ENCODE measurements at regions not wholly inside any gene's neighbourhood (a gene's known extent, or its start where the extent isn't known, plus 50 kb on each side); places are given as distances from the start of the nearest gene placed in this dataset.
A peak's percentile ranks its signal among the peaks of the same experiment; 100 is the strongest.
"Not testable (repeated sequence)": the region's sequence is repeated elsewhere in the genome, so short reads cannot be mapped to it uniquely, and the experiment has no call there.

DNA sequence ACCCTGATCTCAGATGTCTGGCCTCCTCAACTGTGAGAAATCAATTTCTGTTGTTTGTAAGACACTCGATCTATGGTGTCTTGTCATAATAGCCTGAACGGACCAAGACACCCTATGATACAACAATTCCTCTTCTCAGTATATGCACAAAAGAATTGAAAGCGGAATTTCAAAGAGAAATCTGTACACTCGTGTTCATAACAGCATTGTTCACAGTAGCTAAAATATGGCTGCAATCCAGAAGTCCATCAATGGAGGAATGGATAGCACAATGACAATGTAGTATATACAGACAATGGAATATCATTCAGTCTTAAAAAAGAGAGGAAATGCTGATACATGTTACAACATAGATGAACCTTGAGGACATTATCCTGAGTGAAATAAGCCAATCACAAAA lies 354.6 kb downstream of the SFMBT2 start:
- no peak for TF ChIP-seq POLR2A (IDR thresholded peaks at IDR 0.05)
- TF ChIP-seq, protein P1, sequence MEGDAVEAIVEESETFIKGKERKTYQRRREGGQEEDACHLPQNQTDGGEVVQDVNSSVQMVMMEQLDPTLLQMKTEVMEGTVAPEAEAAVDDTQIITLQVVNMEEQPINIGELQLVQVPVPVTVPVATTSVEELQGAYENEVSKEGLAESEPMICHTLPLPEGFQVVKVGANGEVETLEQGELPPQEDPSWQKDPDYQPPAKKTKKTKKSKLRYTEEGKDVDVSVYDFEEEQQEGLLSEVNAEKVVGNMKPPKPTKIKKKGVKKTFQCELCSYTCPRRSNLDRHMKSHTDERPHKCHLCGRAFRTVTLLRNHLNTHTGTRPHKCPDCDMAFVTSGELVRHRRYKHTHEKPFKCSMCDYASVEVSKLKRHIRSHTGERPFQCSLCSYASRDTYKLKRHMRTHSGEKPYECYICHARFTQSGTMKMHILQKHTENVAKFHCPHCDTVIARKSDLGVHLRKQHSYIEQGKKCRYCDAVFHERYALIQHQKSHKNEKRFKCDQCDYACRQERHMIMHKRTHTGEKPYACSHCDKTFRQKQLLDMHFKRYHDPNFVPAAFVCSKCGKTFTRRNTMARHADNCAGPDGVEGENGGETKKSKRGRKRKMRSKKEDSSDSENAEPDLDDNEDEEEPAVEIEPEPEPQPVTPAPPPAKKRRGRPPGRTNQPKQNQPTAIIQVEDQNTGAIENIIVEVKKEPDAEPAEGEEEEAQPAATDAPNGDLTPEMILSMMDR (IDR thresholded peaks at IDR 0.05 in 8 of 11, conservative IDR thresholded peaks at IDR 0.05 in 3 of 11): no peak
- no peak for TF ChIP-seq POLR2AphosphoS5 (IDR thresholded peaks at IDR 0.05)

DNA sequence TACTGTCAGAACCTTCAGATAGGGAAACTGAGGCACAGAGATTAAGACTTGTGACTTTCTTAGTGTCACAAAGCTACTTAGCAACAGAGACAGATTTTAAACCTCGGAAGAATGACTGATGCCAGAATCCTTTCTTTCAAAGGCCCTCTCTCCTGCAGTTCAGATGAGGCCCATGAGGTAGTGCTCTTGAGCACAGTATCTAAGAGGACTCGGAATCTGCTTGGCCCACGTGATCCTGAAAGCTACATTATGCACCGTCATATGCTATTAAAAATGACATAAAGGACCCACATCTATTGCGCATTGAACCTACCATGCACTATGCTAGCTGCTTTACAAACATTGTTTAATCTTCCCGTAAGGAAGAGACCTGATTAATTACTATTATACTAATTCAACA lies 355.9 kb downstream of the SFMBT2 start:
- no peak overlapping the region for H3K27ac ChIP-seq
- DNase-seq: no peak
- H3K27me3 ChIP-seq (replicated peaks in 1 of 7): no peaks in the 10 kb centered on the region
- 74 to 84% (median 77%) methylated on average over 6 of the region's 6 CpGs for WGBS, 5 donors
- H3K36me3 ChIP-seq: no peaks in the 10 kb centered on the region
- H3K4me1 ChIP-seq: no peaks in the 10 kb centered on the region
- no peak overlapping the region for H3K4me3 ChIP-seq
- intact Hi-C loops (cut with DNase I; ENCODE audit: low total_unique reads): no loop called here
- peaks cover 0 to 6% (median 5%) of the 10 kb centered on the region in 8 donors for H3K9me3 ChIP-seq
- TF ChIP-seq, protein P1 (IDR thresholded peaks at IDR 0.05 in 8 of 11, conservative IDR thresholded peaks at IDR 0.05 in 3 of 11): peak in 4 of 11 experiments; percentile 13 to 38 (median 30)
- TF ChIP-seq POLR2A (IDR thresholded peaks at IDR 0.05): no peak

More for the DNA sequence above, 354.6 kb downstream of the SFMBT2 start:
- Histone ChIP-seq H3K36me3 (no peaks in the 10 kb centered on the region), H3K4me3 (no peak overlapping the region), H3K9me3 (no peaks in the 10 kb centered on the region), H3K27ac (no peak overlapping the region), H3K27me3 (replicated peaks in 1 of 7) (no peaks in the 10 kb centered on the region), H3K4me1 (no peaks in the 10 kb centered on the region)
- intact Hi-C loops (cut with DNase I; ENCODE audit: low total_unique reads): no loop called here
- no peak for DNase-seq
- WGBS, 5 donors: 90 to 96% (median 92%) methylated on average over 4 of the region's 4 CpGs

DNA sequence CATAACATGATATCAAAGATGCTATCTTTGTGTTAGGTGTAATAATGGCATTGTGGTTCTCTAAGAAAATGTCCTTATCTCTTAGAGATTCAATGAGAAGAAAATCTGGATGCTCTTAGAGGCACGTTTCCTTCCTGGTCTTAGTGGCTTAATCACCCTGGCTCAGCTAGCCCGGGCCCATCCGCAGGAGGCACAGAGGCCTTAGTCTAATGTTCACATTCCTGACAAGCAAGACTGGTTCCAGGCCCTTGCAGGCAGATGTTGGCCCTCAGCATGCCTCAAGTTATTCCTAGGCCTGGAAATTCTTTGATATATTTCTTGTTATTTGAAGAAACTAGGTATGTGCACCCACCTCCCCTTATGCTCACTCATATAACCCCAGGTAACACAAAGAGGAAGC lies 357.6 kb downstream of the SFMBT2 start:
- DNase-seq: no peak
- TF ChIP-seq, protein P1 (IDR thresholded peaks at IDR 0.05 in 8 of 11, conservative IDR thresholded peaks at IDR 0.05 in 3 of 11): no peak
- TF ChIP-seq POLR2AphosphoS5 (IDR thresholded peaks at IDR 0.05): no peak
- no peak for TF ChIP-seq POLR2A (IDR thresholded peaks at IDR 0.05)
- WGBS, 5 donors: 67 to 86% (median 85%) methylated on average over 3 of the region's 3 CpGs
- Histone ChIP-seq H3K36me3 (no peaks in the 10 kb centered on the region), H3K4me1 (no peaks in the 10 kb centered on the region), H3K27ac (no peak overlapping the region), H3K4me3 (no peak overlapping the region), H3K27me3 (replicated peaks in 1 of 7) (no peaks in the 10 kb centered on the region), H3K9me3 (peaks cover 0 to 15% (median 12%) of the 10 kb centered on the region in 8 donors)
- intact Hi-C loops (cut with DNase I; ENCODE audit: low total_unique reads): no loop called here

DNA sequence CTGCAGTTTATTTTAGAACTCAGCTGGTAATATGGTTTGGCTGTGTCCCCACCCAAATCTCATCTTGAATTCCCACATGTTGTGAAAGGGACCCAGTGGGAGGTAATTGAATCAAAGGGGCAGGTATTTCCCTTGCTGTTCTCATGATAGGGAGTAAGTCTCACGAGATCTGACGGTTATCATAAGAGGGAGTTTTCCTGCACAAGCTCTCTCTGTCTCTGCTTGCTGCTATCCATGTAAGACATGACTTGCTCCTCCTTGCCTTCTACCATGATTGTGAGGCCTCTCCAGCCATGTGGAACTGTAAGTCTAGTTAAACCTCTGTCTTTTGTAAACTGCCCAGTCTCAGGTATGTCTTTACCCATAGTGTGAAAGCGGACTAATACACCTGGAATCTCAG lies 360.8 kb downstream of the SFMBT2 start:
- H3K36me3 ChIP-seq; DNase-seq; intact Hi-C loops (cut with DNase I; ENCODE audit: low total_unique reads); H3K4me3 ChIP-seq; H3K27ac ChIP-seq; H3K27me3 ChIP-seq (replicated peaks in 1 of 7): not testable (repeated sequence)
- WGBS, 5 donors: 92 to 99% (median 97%) methylated on average over 3 of the region's 3 CpGs
- peaks cover 5 to 31% (median 23%) of the 10 kb centered on the region in 6 donors for H3K4me1 ChIP-seq
- peaks cover 0 to 15% (median 12%) of the 10 kb centered on the region in 8 donors for H3K9me3 ChIP-seq

DNA sequence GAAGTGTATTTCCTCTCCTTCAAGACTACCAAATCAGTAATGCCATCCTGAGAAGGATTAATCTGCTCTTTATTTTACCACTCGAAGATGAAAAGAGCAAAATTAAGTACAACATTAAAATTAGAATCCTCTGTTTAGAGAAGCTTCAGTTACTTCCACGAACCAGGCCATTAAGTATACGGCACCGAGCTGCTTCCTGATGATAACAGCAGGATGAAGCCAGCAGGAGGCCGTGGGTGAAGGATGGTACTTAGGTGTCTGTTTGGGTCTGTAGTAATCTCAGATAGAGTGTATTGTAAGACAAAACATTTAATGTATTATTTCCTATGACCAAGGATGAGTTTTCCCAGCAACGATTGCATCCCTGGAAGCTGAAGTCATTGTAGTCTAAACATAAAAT lies 362.8 kb downstream of the SFMBT2 start:
- Histone ChIP-seq H3K4me3 (no peak overlapping the region), H3K36me3 (no peaks in the 10 kb centered on the region), H3K27ac (peak overlapping the region in 3 of 8 donors; percentile 58 to 74 (median 71)), H3K9me3 (peaks cover 0 to 15% (median 12%) of the 10 kb centered on the region in 8 donors), H3K4me1 (peaks cover 5 to 50% (median 28%) of the 10 kb centered on the region in 6 donors), H3K27me3 (replicated peaks in 1 of 7) (no peaks in the 10 kb centered on the region)
- DNase-seq: no peak
- WGBS, 5 donors: 51 to 58% (median 56%) methylated on average over 6 of the region's 6 CpGs
- intact Hi-C loops (cut with DNase I; ENCODE audit: low total_unique reads): no loop called here
- TF ChIP-seq POLR2AphosphoS5 (IDR thresholded peaks at IDR 0.05) (no peak), POLR2A (IDR thresholded peaks at IDR 0.05) (no peak)
- TF ChIP-seq, protein P1 (IDR thresholded peaks at IDR 0.05 in 8 of 11, conservative IDR thresholded peaks at IDR 0.05 in 3 of 11): no peak
